ENCODE measurements at regions not wholly inside any gene's neighbourhood (a gene's known extent, or its start where the extent isn't known, plus 50 kb on each side); places are given as distances from the start of the nearest gene placed in this dataset.

GRCh38 chr14:28012629-28013415 lies 753.8 kb upstream of the FOXG1 start:
- TF ChIP-seq, protein P1, sequence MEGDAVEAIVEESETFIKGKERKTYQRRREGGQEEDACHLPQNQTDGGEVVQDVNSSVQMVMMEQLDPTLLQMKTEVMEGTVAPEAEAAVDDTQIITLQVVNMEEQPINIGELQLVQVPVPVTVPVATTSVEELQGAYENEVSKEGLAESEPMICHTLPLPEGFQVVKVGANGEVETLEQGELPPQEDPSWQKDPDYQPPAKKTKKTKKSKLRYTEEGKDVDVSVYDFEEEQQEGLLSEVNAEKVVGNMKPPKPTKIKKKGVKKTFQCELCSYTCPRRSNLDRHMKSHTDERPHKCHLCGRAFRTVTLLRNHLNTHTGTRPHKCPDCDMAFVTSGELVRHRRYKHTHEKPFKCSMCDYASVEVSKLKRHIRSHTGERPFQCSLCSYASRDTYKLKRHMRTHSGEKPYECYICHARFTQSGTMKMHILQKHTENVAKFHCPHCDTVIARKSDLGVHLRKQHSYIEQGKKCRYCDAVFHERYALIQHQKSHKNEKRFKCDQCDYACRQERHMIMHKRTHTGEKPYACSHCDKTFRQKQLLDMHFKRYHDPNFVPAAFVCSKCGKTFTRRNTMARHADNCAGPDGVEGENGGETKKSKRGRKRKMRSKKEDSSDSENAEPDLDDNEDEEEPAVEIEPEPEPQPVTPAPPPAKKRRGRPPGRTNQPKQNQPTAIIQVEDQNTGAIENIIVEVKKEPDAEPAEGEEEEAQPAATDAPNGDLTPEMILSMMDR (IDR thresholded peaks at IDR 0.05; ENCODE audit: insufficient read depth, low read depth, low read length): no peak
- no peak for TF ChIP-seq EZH2 (IDR thresholded peaks at IDR 0.05; ENCODE audit: insufficient read depth, low read length)
- Histone ChIP-seq H3K27ac (ENCODE audit: low read depth, low read length) (no peak overlapping the region), H3K9me3 (ENCODE audit: insufficient read depth, low read depth, low read length) (no peaks in the 10 kb centered on the region), H3K4me2 (ENCODE audit: low read length) (no peak overlapping the region), H4K20me1 (ENCODE audit: insufficient read depth, low read length) (no peaks in the 10 kb centered on the region), H2AFZ (ENCODE audit: low read depth, low read length) (peak overlapping the region; percentile 24), H3K4me3 (ENCODE audit: insufficient read depth, low read depth, low read length) (no peak overlapping the region), H3K4me1 (ENCODE audit: insufficient read depth, low read length) (no peaks in the 10 kb centered on the region), H3K36me3 (ENCODE audit: insufficient read depth, low read length) (no peaks in the 10 kb centered on the region), H3K79me2 (ENCODE audit: insufficient read depth, low read length) (no peaks in the 10 kb centered on the region), H3K9ac (ENCODE audit: low read length) (no peak overlapping the region), H3K27me3 (ENCODE audit: insufficient read depth, low read length) (no peaks in the 10 kb centered on the region)
- DNase-seq (ENCODE audit: low read depth) (no peak), FAIRE-seq (no peak)
- Mint-ChIP-seq H3K36me3 (ENCODE audit: low read depth, unreplicated experiment) (no peaks in the 10 kb centered on the region), H3K4me3 (ENCODE audit: unreplicated experiment) (no peak overlapping the region), H3K9me3 (ENCODE audit: unreplicated experiment) (no peaks in the 10 kb centered on the region), H3K4me1 (ENCODE audit: low read depth, unreplicated experiment) (no peaks in the 10 kb centered on the region), H3K27ac (ENCODE audit: unreplicated experiment) (no peak overlapping the region), H3K27me3 (ENCODE audit: low read depth, unreplicated experiment) (no peaks in the 10 kb centered on the region)

DNA sequence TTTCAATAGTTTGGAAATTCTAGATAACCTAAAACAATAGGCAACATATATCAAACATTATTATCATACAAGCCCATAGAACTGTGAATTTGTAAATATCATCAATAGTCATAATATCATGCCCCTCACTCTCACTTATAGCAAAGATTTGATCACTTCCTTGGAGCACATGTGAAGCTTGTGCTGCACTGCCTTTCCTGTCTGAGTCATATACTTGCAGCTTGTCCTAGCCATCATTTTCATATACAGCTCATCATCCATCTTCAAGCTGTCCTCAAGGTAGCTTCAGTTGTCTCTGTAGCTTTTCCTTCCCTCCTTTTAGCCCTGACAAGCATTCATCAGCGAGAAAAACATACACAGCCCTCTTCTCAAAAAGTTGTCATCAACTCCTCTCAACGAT lies 746.5 kb upstream of the FOXG1 start:
- no peaks in the 10 kb centered on the region for H3K36me3 Mint-ChIP-seq (ENCODE audit: low read depth, unreplicated experiment)
- Histone ChIP-seq H3K4me1 (ENCODE audit: insufficient read depth, low read length) (no peaks in the 10 kb centered on the region), H3K4me2 (ENCODE audit: low read length) (no peak overlapping the region), H4K20me1 (ENCODE audit: insufficient read depth, low read length) (no peaks in the 10 kb centered on the region), H3K27ac (ENCODE audit: low read depth, low read length) (no peak overlapping the region), H3K9me3 (ENCODE audit: insufficient read depth, low read depth, low read length) (no peaks in the 10 kb centered on the region), H3K27me3 (ENCODE audit: insufficient read depth, low read length) (no peaks in the 10 kb centered on the region), H3K79me2 (ENCODE audit: insufficient read depth, low read length) (no peaks in the 10 kb centered on the region), H3K36me3 (ENCODE audit: insufficient read depth, low read length) (no peaks in the 10 kb centered on the region), H3K4me3 (ENCODE audit: insufficient read depth, low read depth, low read length) (no peak overlapping the region), H2AFZ (ENCODE audit: low read depth, low read length) (no peak overlapping the region), H3K9ac (ENCODE audit: low read length) (no peak overlapping the region)
- TF ChIP-seq EZH2 (IDR thresholded peaks at IDR 0.05; ENCODE audit: insufficient read depth, low read length): no peak
- TF ChIP-seq, protein P1 (IDR thresholded peaks at IDR 0.05; ENCODE audit: insufficient read depth, low read depth, low read length): no peak
- no peaks in the 10 kb centered on the region for H3K27me3 Mint-ChIP-seq (ENCODE audit: low read depth, unreplicated experiment)
- FAIRE-seq (no peak), DNase-seq (ENCODE audit: low read depth) (no peak)
- no peaks in the 10 kb centered on the region for H3K4me1 Mint-ChIP-seq (ENCODE audit: low read depth, unreplicated experiment)
- H3K9me3 Mint-ChIP-seq (ENCODE audit: unreplicated experiment): no peaks in the 10 kb centered on the region
- H3K4me3 Mint-ChIP-seq (ENCODE audit: unreplicated experiment): no peak overlapping the region
- H3K27ac Mint-ChIP-seq (ENCODE audit: unreplicated experiment): no peak overlapping the region

DNA sequence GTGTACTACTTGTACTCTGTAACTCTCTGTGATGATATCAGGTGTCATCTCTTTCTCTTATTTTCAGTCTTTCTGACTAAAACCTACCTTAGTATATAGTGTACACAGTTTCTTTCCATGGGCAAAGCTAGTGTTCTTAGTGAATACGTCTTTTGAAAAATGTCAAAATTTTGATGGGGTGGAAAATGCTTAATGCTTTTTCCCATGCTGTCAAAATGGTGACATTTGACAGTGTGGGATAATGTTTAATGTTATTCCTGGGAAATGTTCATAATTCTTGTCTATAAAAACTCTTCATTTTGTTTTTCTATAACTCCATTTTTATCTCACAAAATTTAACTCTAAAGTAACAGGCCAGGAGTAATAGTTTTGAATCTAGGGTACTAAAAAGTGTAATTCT lies 742.7 kb upstream of the FOXG1 start:
- Histone ChIP-seq H3K36me3 (ENCODE audit: insufficient read depth, low read length) (no peaks in the 10 kb centered on the region), H3K79me2 (ENCODE audit: insufficient read depth, low read length) (no peaks in the 10 kb centered on the region), H3K9me3 (ENCODE audit: insufficient read depth, low read depth, low read length) (no peaks in the 10 kb centered on the region), H3K4me1 (ENCODE audit: insufficient read depth, low read length) (no peaks in the 10 kb centered on the region), H3K9ac (ENCODE audit: low read length) (no peak overlapping the region), H2AFZ (ENCODE audit: low read depth, low read length) (no peak overlapping the region), H3K27ac (ENCODE audit: low read depth, low read length) (no peak overlapping the region), H3K4me2 (ENCODE audit: low read length) (no peak overlapping the region), H4K20me1 (ENCODE audit: insufficient read depth, low read length) (no peaks in the 10 kb centered on the region), H3K27me3 (ENCODE audit: insufficient read depth, low read length) (no peaks in the 10 kb centered on the region), H3K4me3 (ENCODE audit: insufficient read depth, low read depth, low read length) (no peak overlapping the region)
- no peak for DNase-seq (ENCODE audit: low read depth)
- Mint-ChIP-seq H3K27me3 (ENCODE audit: low read depth, unreplicated experiment) (no peaks in the 10 kb centered on the region), H3K9me3 (ENCODE audit: unreplicated experiment) (no peaks in the 10 kb centered on the region), H3K4me1 (ENCODE audit: low read depth, unreplicated experiment) (no peaks in the 10 kb centered on the region), H3K36me3 (ENCODE audit: low read depth, unreplicated experiment) (no peaks in the 10 kb centered on the region), H3K4me3 (ENCODE audit: unreplicated experiment) (no peak overlapping the region), H3K27ac (ENCODE audit: unreplicated experiment) (no peak overlapping the region)
- no peak for FAIRE-seq
- TF ChIP-seq EZH2 (IDR thresholded peaks at IDR 0.05; ENCODE audit: insufficient read depth, low read length): no peak
- TF ChIP-seq, protein P1 (IDR thresholded peaks at IDR 0.05; ENCODE audit: insufficient read depth, low read depth, low read length): no peak
